ENCODE measurements at regions not wholly inside any gene's neighbourhood (a gene's known extent, or its start where the extent isn't known, plus 50 kb on each side); places are given as distances from the start of the nearest gene placed in this dataset.

DNA sequence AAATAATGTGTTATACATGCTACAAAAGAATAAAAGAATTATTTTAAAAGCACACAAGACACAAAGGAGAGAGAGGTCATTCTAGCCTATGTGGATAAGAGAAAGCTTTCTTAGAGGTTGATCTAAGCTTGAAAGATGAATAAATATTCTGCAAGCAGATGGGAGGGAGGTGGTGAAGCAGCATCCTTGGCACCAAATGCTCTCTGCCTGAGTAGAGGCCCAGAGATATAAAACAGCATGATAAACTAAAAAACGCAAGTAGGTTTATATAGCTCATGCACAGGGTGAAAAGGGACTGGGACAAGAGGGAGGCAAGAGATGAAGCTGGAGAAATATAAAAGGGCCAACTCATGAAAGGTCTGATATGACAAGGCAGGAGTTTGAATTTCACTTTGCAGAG is 283.2 kb upstream of the POU5F2 start:
- H3K4me3 ChIP-seq (ENCODE audit: extremely low read depth in 1 of 4, insufficient read depth in 2 of 4, low read depth in 3 of 4, low read length in 4 of 4) = no peak overlapping the region
- H3K56ac ChIP-seq (replicated peaks; ENCODE audit: insufficient read length, low read depth, low read length) = no peak overlapping the region
- TF ChIP-seq KDM4A (IDR thresholded peaks at IDR 0.05; ENCODE audit: low read depth, low read length, severe bottlenecking) (no peak), SRF (IDR thresholded peaks at IDR 0.05; ENCODE audit: low read depth, low read length) (no peak), ZNF274 (IDR thresholded peaks at IDR 0.05; ENCODE audit: borderline replicate concordance, extremely low read depth, low read length) (no peak), YY1 (IDR thresholded peaks at IDR 0.05; ENCODE audit: low read depth, low read length) (no peak), CHD1 (IDR thresholded peaks at IDR 0.05; ENCODE audit: low read depth, low read length) (no peak)
- H2BK15ac ChIP-seq (ENCODE audit: low read length) = no peak overlapping the region
- no peak overlapping the region for H4K5ac ChIP-seq (ENCODE audit: insufficient read length, low read depth, low read length)
- ChIA-PET CTCF (ENCODE audit: partially characterized antibody) (interaction anchor here (0.7 to 0.8 kb wide), 2 partner anchors 23 to 63 kb away, joined by 3 read pairs; no protein-coding TSS in a partner anchor), POLR2A (ENCODE audit: partially characterized antibody) (no interaction called here)
- no peak for DNase-seq (ENCODE audit: low read depth in 1 of 2, low spot score in 2 of 2)
- no peak overlapping the region for H3K23ac ChIP-seq (ENCODE audit: insufficient read length)
- H2BK12ac ChIP-seq (ENCODE audit: low read depth, low read length) = no peak overlapping the region
- no peaks in the 10 kb centered on the region for H3K27me3 ChIP-seq (replicated peaks in 1 of 4; ENCODE audit: control insufficient read depth in 3 of 4, extremely low read depth in 1 of 4, insufficient read depth in 3 of 4, low read length in 3 of 4)
- H2AK5ac ChIP-seq (ENCODE audit: low read depth, low read length) = no peak overlapping the region
- no peaks in the 10 kb centered on the region for H3K79me1 ChIP-seq (ENCODE audit: low read depth, low read length)
- H3K9me3 ChIP-seq (ENCODE audit: insufficient read depth in 2 of 2, low read depth in 1 of 2, low read length in 1 of 2) = no peaks in the 10 kb centered on the region
- H2AFZ ChIP-seq (ENCODE audit: low read length) = no peak overlapping the region
- no peak overlapping the region for H3K9ac ChIP-seq (replicated peaks in 1 of 4; ENCODE audit: extremely low read depth in 1 of 4, low read depth in 3 of 4, low read length in 3 of 4)
- 86% methylated on average over 1 of the region's 1 CpG; no CpG with 5 or more reads in 1 of the 2 experiments for WGBS, 2 experiments (ENCODE audit: extremely low coverage in 1 of 2, insufficient coverage in 1 of 2, insufficient read length in 1 of 2, insufficient replicate concordance in 2 of 2, low coverage in 1 of 2, low lambda C conversion rate in 2 of 2, missing lambda C conversion rate in 1 of 2)
- no peak overlapping the region for H3K27ac ChIP-seq (ENCODE audit: low read depth, low read length)
- no peaks in the 10 kb centered on the region for H3K36me3 ChIP-seq (ENCODE audit: control insufficient read depth in 2 of 4, insufficient read depth in 4 of 4, low read length in 3 of 4)
- no peak overlapping the region for H3K4me2 ChIP-seq (ENCODE audit: insufficient read depth in 1 of 2, low read depth in 2 of 2, low read length in 2 of 2)
- no peak overlapping the region for H2BK120ac ChIP-seq (replicated peaks; ENCODE audit: low read depth, low read length)
- H4K91ac ChIP-seq (replicated peaks; ENCODE audit: insufficient read length, low read length) = no peak overlapping the region
- no peak overlapping the region for H3K4ac ChIP-seq (replicated peaks; ENCODE audit: insufficient read length, low read depth, low read length)
- H3K14ac ChIP-seq (ENCODE audit: insufficient read length) = no peak overlapping the region
- no peaks in the 10 kb centered on the region for H3K23me2 ChIP-seq (ENCODE audit: low read depth, low read length)
- FAIRE-seq = no peak
- H4K20me1 ChIP-seq (replicated peaks in 1 of 2; ENCODE audit: control insufficient read depth in 1 of 2, insufficient read depth in 2 of 2, low read length in 2 of 2) = no peaks in the 10 kb centered on the region
- H2BK20ac ChIP-seq (ENCODE audit: low read length) = no peak overlapping the region
- no peaks in the 10 kb centered on the region for H3K79me2 ChIP-seq (ENCODE audit: control insufficient read depth in 1 of 2, insufficient read depth in 2 of 2, low read length in 2 of 2)
- no peak overlapping the region for H3K18ac ChIP-seq (ENCODE audit: extremely low read depth, low read length)
- H3K4me1 ChIP-seq (replicated peaks in 1 of 4; ENCODE audit: control insufficient read depth in 3 of 4, insufficient read depth in 4 of 4, low read length in 3 of 4) = peaks cover 0 to 7% (median 5%) of the 10 kb centered on the region in 4 experiments; a peak in 5 of 7 replicates
- no peak overlapping the region for H2BK5ac ChIP-seq (ENCODE audit: low read depth, low read length)
- no peak overlapping the region for H4K8ac ChIP-seq (ENCODE audit: extremely low read depth, insufficient read depth, low read length)

Data from H1 (cell line).